Astrocyte of the spinal cord (primary cell): ENCODE measurements at regions not wholly inside any gene's neighbourhood (a gene's known extent, or its start where the extent isn't known, plus 50 kb on each side); places are given as distances from the start of the nearest gene placed in this dataset.
A peak's percentile ranks its signal among the peaks of the same experiment; 100 is the strongest.

Experiments
- DNase-seq: peaks from one replicate; pipeline ENCODE4 v3.0.0; 2011; ENCODE audit warnings: low read depth, low spot score
- H3K4me3 ChIP-seq: 2 replicates; pipeline ENCODE4 v1.5.1; 2011; ENCODE audit warnings: low read depth, mild to moderate bottlenecking, low read length, moderate library complexity
- in situ Hi-C: cut with HindIII; loops from 2 replicates; pipeline ENCODE4 v1.10.0; 2017; ENCODE audit warnings: low sequenced_read_pairs
- TF ChIP-seq, protein P1 (sequence below): IDR thresholded peaks from 2 replicates; pipeline ENCODE4 v1.5.1; 2012; ENCODE audit warnings: low read depth, mild to moderate bottlenecking, low read length, inconsistent platforms

- no peak overlapping the region for H3K4me3 ChIP-seq
- no peak for DNase-seq
- TF ChIP-seq, protein P1, sequence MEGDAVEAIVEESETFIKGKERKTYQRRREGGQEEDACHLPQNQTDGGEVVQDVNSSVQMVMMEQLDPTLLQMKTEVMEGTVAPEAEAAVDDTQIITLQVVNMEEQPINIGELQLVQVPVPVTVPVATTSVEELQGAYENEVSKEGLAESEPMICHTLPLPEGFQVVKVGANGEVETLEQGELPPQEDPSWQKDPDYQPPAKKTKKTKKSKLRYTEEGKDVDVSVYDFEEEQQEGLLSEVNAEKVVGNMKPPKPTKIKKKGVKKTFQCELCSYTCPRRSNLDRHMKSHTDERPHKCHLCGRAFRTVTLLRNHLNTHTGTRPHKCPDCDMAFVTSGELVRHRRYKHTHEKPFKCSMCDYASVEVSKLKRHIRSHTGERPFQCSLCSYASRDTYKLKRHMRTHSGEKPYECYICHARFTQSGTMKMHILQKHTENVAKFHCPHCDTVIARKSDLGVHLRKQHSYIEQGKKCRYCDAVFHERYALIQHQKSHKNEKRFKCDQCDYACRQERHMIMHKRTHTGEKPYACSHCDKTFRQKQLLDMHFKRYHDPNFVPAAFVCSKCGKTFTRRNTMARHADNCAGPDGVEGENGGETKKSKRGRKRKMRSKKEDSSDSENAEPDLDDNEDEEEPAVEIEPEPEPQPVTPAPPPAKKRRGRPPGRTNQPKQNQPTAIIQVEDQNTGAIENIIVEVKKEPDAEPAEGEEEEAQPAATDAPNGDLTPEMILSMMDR, result no peak
- in situ Hi-C loops, result no loop called here
Measured at GRCh38 chr11:116229236-116229970, 543.4 kb downstream of the BUD13 start.

DNA sequence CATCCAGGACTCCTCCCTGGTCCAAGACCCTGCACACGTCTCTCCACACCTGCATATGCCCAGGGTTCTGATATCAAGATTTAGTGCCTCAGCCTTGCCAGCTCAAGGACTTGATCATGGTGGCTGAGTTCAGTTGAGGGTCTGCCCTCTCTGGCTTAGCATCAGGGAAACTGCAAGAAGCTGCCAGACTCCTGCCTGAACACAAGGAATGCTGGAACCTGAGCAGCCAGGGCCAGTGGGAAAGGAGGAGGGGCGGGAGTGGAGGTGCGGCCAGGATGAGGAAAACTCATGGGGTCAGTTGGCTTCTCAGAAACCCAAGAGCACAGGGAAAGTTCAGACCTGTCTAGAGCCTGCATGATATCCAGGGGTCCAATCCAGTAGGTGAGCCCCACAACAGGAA is 546.1 kb downstream of the BUD13 start:
- no peak overlapping the region for H3K4me3 ChIP-seq
- in situ Hi-C loops, result no loop called here
- TF ChIP-seq, protein P1, result no peak
- DNase-seq, result no peak

DNA sequence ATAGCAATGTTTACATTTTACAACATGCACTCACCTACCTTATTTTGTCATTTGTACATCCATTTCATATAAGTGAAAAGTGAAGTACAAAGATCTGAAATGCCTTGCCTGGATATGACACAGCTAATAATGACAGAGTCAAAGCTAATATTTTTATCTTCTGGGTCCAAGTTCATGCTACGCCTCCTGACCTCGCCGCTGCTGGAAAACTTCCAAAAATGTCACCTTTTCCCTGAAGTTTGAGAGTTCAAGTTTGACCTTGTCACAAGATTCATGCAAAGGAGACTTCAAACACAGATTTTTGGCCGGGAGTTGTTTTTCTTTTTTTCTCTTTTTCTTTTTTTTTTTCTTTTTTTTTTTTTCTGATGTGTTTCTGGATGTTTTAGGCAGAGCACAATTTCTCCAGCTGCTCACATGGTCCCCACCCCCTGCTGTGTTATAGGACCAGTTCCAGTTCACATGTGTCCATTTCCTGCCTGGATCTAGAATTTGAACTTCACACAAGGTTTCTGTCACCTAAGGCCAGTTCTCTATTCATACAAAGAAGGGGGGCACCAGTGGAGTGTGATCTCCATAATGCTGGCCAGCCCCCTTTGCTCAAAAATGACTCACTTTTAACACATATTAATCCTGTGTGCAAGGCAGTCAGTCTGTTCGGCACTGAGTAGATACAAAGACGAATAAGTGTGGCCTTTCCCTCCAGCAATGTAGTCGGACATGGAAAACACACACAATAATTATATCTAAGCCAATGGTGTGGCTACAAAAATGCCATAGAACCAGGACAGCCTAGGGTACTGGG is 546.8 kb downstream of the BUD13 start:
- in situ Hi-C loops, result no loop called here
- DNase-seq, result no peak
- TF ChIP-seq, protein P1, result no peak

GRCh38 chr11:116225236-116225635 is 547.6 kb downstream of the BUD13 start:
- in situ Hi-C loops, result no loop called here

More for the DNA sequence above, 546.8 kb downstream of the BUD13 start:
- no peak overlapping the region for H3K4me3 ChIP-seq

DNA sequence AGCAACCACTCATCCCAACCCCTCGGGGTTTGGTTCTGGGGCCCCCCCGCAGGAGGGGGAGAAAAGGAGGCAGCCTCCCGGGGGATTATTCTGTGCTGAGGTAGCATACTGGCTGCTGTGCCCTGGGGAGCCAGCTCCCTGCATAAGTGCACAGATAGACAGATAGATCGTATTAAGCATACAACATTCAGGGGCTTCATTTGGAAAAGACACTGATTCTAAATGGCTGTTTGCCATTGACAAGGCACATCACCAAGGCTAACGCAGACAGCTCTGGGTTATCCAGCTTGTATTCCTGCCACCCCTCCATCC is 547.9 kb downstream of the BUD13 start:
- DNase-seq, result no peak
- in situ Hi-C loops, result no loop called here
- TF ChIP-seq, protein P1, result no peak
- no peak overlapping the region for H3K4me3 ChIP-seq

More at GRCh38 chr11:116225236-116225635, 547.6 kb downstream of the BUD13 start:
- no peak overlapping the region for H3K4me3 ChIP-seq
- TF ChIP-seq, protein P1, result no peak
- DNase-seq, result no peak

DNA sequence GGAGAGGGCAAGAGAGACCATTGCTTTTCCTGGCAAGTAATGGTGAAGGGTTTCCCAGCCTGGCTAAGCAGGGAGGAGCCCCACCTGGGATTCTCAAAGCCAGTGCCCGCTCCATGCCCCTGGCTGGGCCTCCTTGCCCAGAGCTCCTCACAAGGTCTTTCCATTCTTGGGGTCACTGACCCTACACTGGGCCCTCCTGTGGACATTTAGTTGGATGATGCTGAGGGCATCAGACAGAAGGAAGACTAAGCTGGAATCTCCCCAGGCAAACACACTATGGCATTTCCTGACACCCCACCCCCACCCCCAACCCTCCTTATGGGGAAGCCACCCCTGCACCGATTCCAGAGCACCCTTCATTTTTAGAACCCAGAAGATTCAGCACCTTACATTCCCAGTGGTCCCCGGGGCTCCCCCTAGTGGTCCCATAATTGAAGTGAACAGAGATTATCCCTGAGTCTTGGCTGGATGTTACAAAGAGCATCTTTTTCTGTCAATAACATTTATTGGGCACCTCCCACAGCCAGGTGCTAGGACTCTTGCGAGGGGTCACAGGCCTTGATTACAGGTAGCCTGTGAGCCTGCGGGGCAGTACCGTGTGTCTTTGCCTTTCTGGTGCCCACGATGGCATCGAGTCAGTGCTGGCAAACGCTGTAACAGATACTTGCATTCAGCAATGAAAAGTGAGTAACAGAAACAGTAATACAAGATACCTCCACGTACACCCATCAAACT is 548.5 kb downstream of the BUD13 start:
- TF ChIP-seq, protein P1, result peak; percentile 77
- no peak overlapping the region for H3K4me3 ChIP-seq
- DNase-seq, result peak; percentile 26
- in situ Hi-C loops, result no loop called here
